CD14-positive monocyte (primary cell): ENCODE measurements at regions not wholly inside any gene's neighbourhood (a gene's known extent, or its start where the extent isn't known, plus 50 kb on each side); places are given as distances from the start of the nearest gene placed in this dataset.

Source experiments
- DNase-seq, 3 donors: peaks; one replicate each; pipeline ENCODE4 v3.0.0-alpha.2; 2011 to 2022
- H2AFZ ChIP-seq: 2 replicates; pipeline ENCODE4 v1.6.0; 2012; ENCODE audit warnings: mild to moderate bottlenecking, low read depth, low read length, inconsistent platforms; ENCODE audit not compliant: insufficient read depth, poor library complexity, severe bottlenecking
- H3K27ac ChIP-seq, 2 donors: 1 replicate in 1 of 2; 2 replicates in 1 of 2; pipeline ENCODE4 v1.5.1; 2012 to 2013; ENCODE audit warnings: low read length in 2 of 2, control low read depth in 1 of 2, inconsistent platforms in 1 of 2, low read depth in 1 of 2, mild to moderate bottlenecking in 1 of 2
- H3K27me3 ChIP-seq, 2 donors: one replicate each; pipeline versions ENCODE4 v1.6.0 to v1.6.1; 2011 to 2013; ENCODE audit warnings: low read length in 2 of 2; ENCODE audit not compliant: control insufficient read depth in 2 of 2, insufficient read depth in 2 of 2
- H3K36me3 ChIP-seq, 2 donors: replicated peaks in 1 of 2; 1 replicate in 1 of 2; 2 replicates in 1 of 2; pipeline versions ENCODE4 v1.5.1 to v1.6.1; 2012 to 2013; ENCODE audit warnings: low read length in 2 of 2, control low read depth in 1 of 2, inconsistent platforms in 1 of 2, mild to moderate bottlenecking in 1 of 2; ENCODE audit not compliant: insufficient read depth in 2 of 2, control insufficient read depth in 1 of 2
- H3K4me1 ChIP-seq, 2 donors: 1 replicate in 1 of 2; 2 replicates in 1 of 2; pipeline versions ENCODE4 v1.5.1 to v1.6.1; 2012 to 2013; ENCODE audit warnings: low read length in 2 of 2, control low read depth in 1 of 2, inconsistent platforms in 1 of 2, mild to moderate bottlenecking in 1 of 2, moderate library complexity in 1 of 2; ENCODE audit not compliant: insufficient read depth in 2 of 2, control insufficient read depth in 1 of 2
- H3K4me2 ChIP-seq: replicated peaks from 2 replicates; pipeline ENCODE3; 2012; ENCODE audit warnings: low read length, moderate library complexity, mild to moderate bottlenecking; ENCODE audit not compliant: poor library complexity, severe bottlenecking; ENCODE audit errors: extremely low read depth
- H3K4me3 ChIP-seq, 3 experiments: fragments of 200-600 bp in 1 of 3; sonication (generic) in 1 of 3; replicated peaks in 1 of 3; 1 replicate in 2 of 3; 2 replicates in 1 of 3; pipeline ENCODE4 v1.5.1; 2011 to 2013; ENCODE audit warnings: low read length in 3 of 3, mild to moderate bottlenecking in 3 of 3, control low read depth in 2 of 3, low read depth in 2 of 3, inconsistent platforms in 1 of 3, moderate library complexity in 1 of 3
- H3K79me2 ChIP-seq: 2 replicates; pipeline ENCODE4 v1.6.0; 2012; ENCODE audit warnings: mild to moderate bottlenecking, control low read depth, inconsistent platforms, low read length, moderate library complexity; ENCODE audit not compliant: insufficient read depth
- H3K9ac ChIP-seq: 2 replicates; pipeline ENCODE4 v1.6.0; 2017; ENCODE audit warnings: low read length, mild to moderate bottlenecking; ENCODE audit not compliant: insufficient read depth, poor library complexity, severe bottlenecking
- H3K9me3 ChIP-seq, 2 donors: replicated peaks in 1 of 2; 1 replicate in 1 of 2; 2 replicates in 1 of 2; pipeline versions ENCODE4 v1.5.1 to v1.6.1; 2012 to 2013; ENCODE audit warnings: low read length in 2 of 2, control low read depth in 1 of 2; ENCODE audit not compliant: control insufficient read depth in 1 of 2, insufficient read depth in 1 of 2
- H4K20me1 ChIP-seq: 2 replicates; pipeline ENCODE4 v1.6.0; 2012; ENCODE audit warnings: mild to moderate bottlenecking, low read length, control low read depth, moderate library complexity; ENCODE audit not compliant: insufficient read depth
- H3K27ac Mint-ChIP-seq, 7 donors: one replicate each; pipeline ENCODE4 v1.8.0; 2020; ENCODE audit warnings: mild to moderate bottlenecking in 7 of 7, mixed read lengths in 7 of 7, moderate library complexity in 6 of 7, inconsistent platforms in 2 of 7
- H3K27me3 Mint-ChIP-seq, 3 donors: one replicate each; pipeline ENCODE4 v1.8.0; 2021 to 2022; ENCODE audit warnings: low read depth in 3 of 3, mild to moderate bottlenecking in 3 of 3, mixed read lengths in 3 of 3, moderate library complexity in 3 of 3, inconsistent platforms in 1 of 3
- H3K36me3 Mint-ChIP-seq, 2 donors: one replicate each; pipeline ENCODE4 v1.8.0; 2020; ENCODE audit warnings: mixed read lengths in 2 of 2, inconsistent platforms in 1 of 2, mild to moderate bottlenecking in 1 of 2
- H3K4me1 Mint-ChIP-seq: one replicate; pipeline ENCODE4 v1.8.0; 2020; ENCODE audit warnings: mild to moderate bottlenecking, mixed read lengths
- H3K4me3 Mint-ChIP-seq, 2 donors: one replicate each; pipeline ENCODE4 v1.8.0; 2020; ENCODE audit warnings: mild to moderate bottlenecking in 2 of 2, mixed read lengths in 2 of 2, moderate library complexity in 1 of 2
- H3K9me3 Mint-ChIP-seq, 7 donors: one replicate each; pipeline ENCODE4 v1.8.0; 2020 to 2022; ENCODE audit warnings: mixed read lengths in 7 of 7, mild to moderate bottlenecking in 6 of 7, moderate library complexity in 6 of 7, inconsistent platforms in 2 of 7
- WGBS: methylation state at CpG from one replicate; pipeline ENCODE4 v1.1.5; 2013; ENCODE audit warnings: missing lambda C conversion rate; ENCODE audit not compliant: insufficient coverage; 5-methylcytosine and 5-hydroxymethylcytosine counted together
- intact Hi-C, 2 donors: fragments of 100-400 bp; cut with micrococcal nuclease; formaldehyde crosslinking; loops; one replicate each; pipeline versions ENCODE4 v1.15.0 to v1.15.1; 2023
- TF ChIP-seq, protein P1 (sequence below): fragments of 200-600 bp; IDR thresholded peaks from one replicate; pipeline ENCODE4 v1.8.0; 2022; ENCODE audit warnings: antibody characterized with exemption, mild to moderate bottlenecking

- no peak overlapping the region for H3K4me2 ChIP-seq
- Mint-ChIP-seq H3K27ac (no peak overlapping the region), H3K36me3 (no peaks in the 10 kb centered on the region), H3K27me3 (peaks cover 0 to 2% (median 1%) of the 10 kb centered on the region in 3 donors), H3K4me1 (no peaks in the 10 kb centered on the region), H3K9me3 (peaks cover 0 to 5% (median 2%) of the 10 kb centered on the region in 7 donors), H3K4me3 (no peak overlapping the region)
- H3K4me1 ChIP-seq = no peaks in the 10 kb centered on the region
- H3K9me3 ChIP-seq = no peaks in the 10 kb centered on the region
- DNase-seq = no peak
- no peak overlapping the region for H3K4me3 ChIP-seq
- H3K27ac ChIP-seq = no peak overlapping the region
- no peaks in the 10 kb centered on the region for H3K27me3 ChIP-seq
- H2AFZ ChIP-seq = no peak overlapping the region
- no peaks in the 10 kb centered on the region for H4K20me1 ChIP-seq
- WGBS = no CpG with 5 or more reads among the region's 7 CpGs
- no peaks in the 10 kb centered on the region for H3K36me3 ChIP-seq
- TF ChIP-seq, protein P1, sequence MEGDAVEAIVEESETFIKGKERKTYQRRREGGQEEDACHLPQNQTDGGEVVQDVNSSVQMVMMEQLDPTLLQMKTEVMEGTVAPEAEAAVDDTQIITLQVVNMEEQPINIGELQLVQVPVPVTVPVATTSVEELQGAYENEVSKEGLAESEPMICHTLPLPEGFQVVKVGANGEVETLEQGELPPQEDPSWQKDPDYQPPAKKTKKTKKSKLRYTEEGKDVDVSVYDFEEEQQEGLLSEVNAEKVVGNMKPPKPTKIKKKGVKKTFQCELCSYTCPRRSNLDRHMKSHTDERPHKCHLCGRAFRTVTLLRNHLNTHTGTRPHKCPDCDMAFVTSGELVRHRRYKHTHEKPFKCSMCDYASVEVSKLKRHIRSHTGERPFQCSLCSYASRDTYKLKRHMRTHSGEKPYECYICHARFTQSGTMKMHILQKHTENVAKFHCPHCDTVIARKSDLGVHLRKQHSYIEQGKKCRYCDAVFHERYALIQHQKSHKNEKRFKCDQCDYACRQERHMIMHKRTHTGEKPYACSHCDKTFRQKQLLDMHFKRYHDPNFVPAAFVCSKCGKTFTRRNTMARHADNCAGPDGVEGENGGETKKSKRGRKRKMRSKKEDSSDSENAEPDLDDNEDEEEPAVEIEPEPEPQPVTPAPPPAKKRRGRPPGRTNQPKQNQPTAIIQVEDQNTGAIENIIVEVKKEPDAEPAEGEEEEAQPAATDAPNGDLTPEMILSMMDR = no peak
- no peak overlapping the region for H3K9ac ChIP-seq
- intact Hi-C loops = no loop called here
- H3K79me2 ChIP-seq = no peaks in the 10 kb centered on the region
Observed at GRCh38 chr1:97006044-97006661, 284.6 kb downstream of the PTBP2 start.

DNA sequence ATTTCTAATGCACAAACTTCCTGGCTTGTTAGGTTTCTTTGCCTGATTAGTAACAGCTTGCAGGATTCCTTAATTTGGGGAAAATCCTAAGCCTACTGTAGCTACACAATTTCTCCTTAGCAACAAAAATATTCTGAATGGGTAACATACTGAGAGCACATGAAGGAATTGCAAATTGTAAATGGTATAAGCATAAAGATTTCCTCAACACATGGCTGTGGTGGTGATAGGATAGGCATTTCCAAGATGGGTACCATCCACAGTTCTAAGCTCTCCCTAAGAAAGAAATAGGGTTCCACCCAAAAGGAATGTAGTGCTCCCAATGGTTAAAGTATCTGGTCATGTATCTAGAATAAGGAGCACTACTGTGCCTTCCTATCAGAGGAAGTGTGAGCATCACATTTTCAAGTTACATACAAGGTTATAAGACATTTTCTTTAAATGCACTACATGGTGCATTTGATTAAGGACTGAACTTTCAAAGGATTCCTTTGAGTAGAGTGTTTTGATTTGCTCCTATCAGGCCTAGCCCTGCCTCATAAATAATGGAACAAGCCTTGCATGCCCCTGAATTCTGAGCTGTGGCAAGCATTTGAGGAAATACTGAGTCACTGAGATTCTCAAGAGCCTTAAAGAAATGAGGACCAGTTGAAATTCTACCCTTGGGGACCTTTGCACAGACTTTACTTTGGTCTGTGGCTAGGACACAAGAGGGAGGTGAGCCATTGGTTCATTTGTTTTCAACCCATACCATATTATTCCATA, 286.4 kb downstream of the PTBP2 start:
- no peak overlapping the region for H3K9ac ChIP-seq
- intact Hi-C loops = no loop called here
- Mint-ChIP-seq H3K9me3 (peaks cover 0 to 5% (median 1%) of the 10 kb centered on the region in 7 donors), H3K4me3 (no peak overlapping the region), H3K36me3 (no peaks in the 10 kb centered on the region), H3K4me1 (no peaks in the 10 kb centered on the region), H3K27me3 (peaks cover 0 to 2% (median 1%) of the 10 kb centered on the region in 3 donors), H3K27ac (no peak overlapping the region)
- TF ChIP-seq, protein P1 = no peak
- no peak overlapping the region for H3K4me2 ChIP-seq
- H3K27ac ChIP-seq = no peak overlapping the region
- H3K4me3 ChIP-seq = no peak overlapping the region
- H3K79me2 ChIP-seq = no peaks in the 10 kb centered on the region
- H3K4me1 ChIP-seq = no peaks in the 10 kb centered on the region
- DNase-seq = no peak
- H3K27me3 ChIP-seq = no peaks in the 10 kb centered on the region
- H2AFZ ChIP-seq = no peak overlapping the region
- no peaks in the 10 kb centered on the region for H3K36me3 ChIP-seq
- no peaks in the 10 kb centered on the region for H4K20me1 ChIP-seq
- no peaks in the 10 kb centered on the region for H3K9me3 ChIP-seq
